ENCODE measurements at regions not wholly inside any gene's neighbourhood (a gene's known extent, or its start where the extent isn't known, plus 50 kb on each side); places are given as distances from the start of the nearest gene placed in this dataset.

- Histone ChIP-seq H3K4me3 (ENCODE audit: low read depth, low read length) (no peak overlapping the region), H3K27ac (no peak overlapping the region), H3K9me3 (ENCODE audit: severe bottlenecking) (no peaks in the 10 kb centered on the region), H3K36me3 (no peaks in the 10 kb centered on the region), H3K27me3 (ENCODE audit: insufficient read depth, low read depth, severe bottlenecking) (no peaks in the 10 kb centered on the region)
- DNase-seq = no peak
- no peak for TF ChIP-seq CTCF (IDR thresholded peaks at IDR 0.05; ENCODE audit: low read depth, low read length)
These were observed 160.7 kb downstream of the TFCP2L1 start for GRCh38 chr2:121124330-121124729.

GRCh38 chr2:121125350-121125749 is 159.7 kb downstream of the TFCP2L1 start:
- Histone ChIP-seq H3K27me3 (ENCODE audit: insufficient read depth, low read depth, severe bottlenecking) (no peaks in the 10 kb centered on the region), H3K27ac (no peak overlapping the region), H3K36me3 (no peaks in the 10 kb centered on the region), H3K4me3 (ENCODE audit: low read depth, low read length) (no peak overlapping the region), H3K9me3 (ENCODE audit: severe bottlenecking) (no peaks in the 10 kb centered on the region)
- no peak for DNase-seq
- no peak for TF ChIP-seq CTCF (IDR thresholded peaks at IDR 0.05; ENCODE audit: low read depth, low read length)

GRCh38 chr2:121128741-121129659 is 156.0 kb downstream of the TFCP2L1 start:
- peak; percentile 36 for DNase-seq

GRCh38 chr2:121129692-121130091 is 155.3 kb downstream of the TFCP2L1 start:
- no peaks in the 10 kb centered on the region for H3K9me3 ChIP-seq (ENCODE audit: severe bottlenecking)
- no peak for DNase-seq
- TF ChIP-seq CTCF (IDR thresholded peaks at IDR 0.05; ENCODE audit: low read depth, low read length) = no peak
- no peak overlapping the region for H3K4me3 ChIP-seq (ENCODE audit: low read depth, low read length)
- H3K36me3 ChIP-seq = no peaks in the 10 kb centered on the region
- no peak overlapping the region for H3K27ac ChIP-seq
- no peaks in the 10 kb centered on the region for H3K27me3 ChIP-seq (ENCODE audit: insufficient read depth, low read depth, severe bottlenecking)

More at GRCh38 chr2:121128741-121129659, 156.0 kb downstream of the TFCP2L1 start:
- Histone ChIP-seq H3K36me3 (no peaks in the 10 kb centered on the region), H3K9me3 (ENCODE audit: severe bottlenecking) (no peaks in the 10 kb centered on the region), H3K4me3 (ENCODE audit: low read depth, low read length) (no peak overlapping the region), H3K27ac (no peak overlapping the region), H3K27me3 (ENCODE audit: insufficient read depth, low read depth, severe bottlenecking) (no peaks in the 10 kb centered on the region)
- TF ChIP-seq CTCF (IDR thresholded peaks at IDR 0.05; ENCODE audit: low read depth, low read length) = 0 out of 2 replicates have a peak, but pooled peaks have one; percentile 19

GRCh38 chr2:121130301-121130850 is 154.6 kb downstream of the TFCP2L1 start:
- no peak for TF ChIP-seq CTCF (IDR thresholded peaks at IDR 0.05; ENCODE audit: low read depth, low read length)
- Histone ChIP-seq H3K36me3 (no peaks in the 10 kb centered on the region), H3K27ac (no peak overlapping the region), H3K9me3 (ENCODE audit: severe bottlenecking) (no peaks in the 10 kb centered on the region), H3K27me3 (ENCODE audit: insufficient read depth, low read depth, severe bottlenecking) (no peaks in the 10 kb centered on the region), H3K4me3 (ENCODE audit: low read depth, low read length) (no peak overlapping the region)
- DNase-seq = no peak
